ENCODE measurements at regions not wholly inside any gene's neighbourhood (a gene's known extent, or its start where the extent isn't known, plus 50 kb on each side); places are given as distances from the start of the nearest gene placed in this dataset.

- peak; percentile 55 for DNase-seq
These were observed 759.7 kb downstream of the HDGFL1 start for GRCh38 chr6:23329086-23329485.

- no peak for DNase-seq
These were observed 761.3 kb downstream of the HDGFL1 start for GRCh38 chr6:23330632-23331031.

GRCh38 chr6:23334360-23334759, 765.0 kb downstream of the HDGFL1 start:
- DNase-seq = no peak

DNA sequence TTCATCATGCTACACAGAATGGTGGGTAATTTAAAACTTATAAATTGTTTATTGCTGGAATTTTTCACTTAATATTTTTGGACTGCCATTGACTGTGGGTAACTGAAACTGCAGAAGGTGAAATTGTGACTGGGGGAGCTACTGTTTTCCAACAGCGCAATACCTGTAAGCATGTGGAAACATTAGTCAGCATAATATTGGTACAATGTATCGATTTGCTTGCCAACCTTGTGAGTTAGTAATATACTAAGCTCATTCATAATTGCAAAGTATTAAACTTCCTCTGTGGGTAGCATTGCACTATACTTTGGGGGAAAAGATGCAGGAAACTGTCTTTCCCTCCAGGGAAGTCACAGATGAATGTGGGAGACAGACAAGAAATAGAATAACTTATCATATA, 766.5 kb downstream of the HDGFL1 start:
- no peak for DNase-seq

GRCh38 chr6:23339268-23339667, 769.9 kb downstream of the HDGFL1 start:
- no peak for DNase-seq

DNA sequence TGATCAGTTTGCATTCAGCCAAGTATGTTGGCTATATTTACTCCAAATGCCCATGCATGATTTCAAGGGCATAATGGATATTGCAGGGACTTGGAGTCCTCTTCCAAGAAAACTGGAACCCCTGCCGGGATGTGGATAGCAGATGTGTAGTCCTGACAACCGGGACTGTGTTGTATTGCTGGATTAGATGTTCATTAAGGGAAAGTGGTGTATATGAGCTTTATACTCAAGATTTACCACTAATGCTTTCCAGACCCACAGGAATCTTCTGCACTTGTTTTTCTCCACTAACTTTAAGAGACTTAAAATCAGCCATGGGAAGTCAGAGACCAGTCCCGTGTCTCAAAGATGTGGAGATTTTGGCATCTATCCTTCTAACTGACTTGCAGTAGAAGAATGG, 770.9 kb downstream of the HDGFL1 start:
- peak; percentile 0 for DNase-seq

GRCh38 chr6:23343610-23344306, 774.4 kb downstream of the HDGFL1 start:
- no peak for DNase-seq

- no peak for DNase-seq
These were observed 777.8 kb upstream of the NRSN1 start for GRCh38 chr6:23348185-23348584.

GRCh38 chr6:23349521-23350147, 776.4 kb upstream of the NRSN1 start:
- no peak for DNase-seq

DNA sequence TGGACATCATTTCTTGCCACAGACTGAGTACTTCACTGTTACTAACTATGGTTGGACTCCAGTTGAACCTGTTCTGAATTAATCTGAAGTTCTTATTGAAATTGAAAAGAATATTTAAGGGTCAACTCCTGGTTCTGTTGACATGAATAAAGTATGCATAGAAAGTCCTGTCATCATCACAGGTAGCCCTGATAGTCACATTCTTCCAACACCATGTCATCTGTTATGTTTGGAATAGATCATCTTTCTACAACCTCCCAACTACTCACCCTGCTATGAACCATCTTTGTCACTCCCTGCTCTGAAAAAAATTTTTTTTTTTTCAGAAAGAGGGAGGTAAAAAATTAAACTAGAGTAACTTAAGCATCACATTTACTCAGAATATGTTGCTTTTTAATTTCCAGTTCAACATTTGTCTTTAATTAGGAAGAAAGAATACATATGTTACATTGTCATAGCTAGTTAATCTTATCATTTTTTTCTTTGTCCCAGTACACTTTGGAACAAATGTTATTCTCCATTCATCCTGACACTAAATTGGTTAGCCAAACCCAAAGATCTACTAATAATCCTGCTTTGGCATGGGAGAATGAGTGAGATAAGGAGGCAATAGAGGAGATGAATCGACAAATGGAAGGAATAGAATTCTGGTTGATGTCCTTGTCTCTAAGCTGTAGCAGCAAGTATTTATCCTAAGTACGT, 775.1 kb upstream of the NRSN1 start:
- DNase-seq = no peak

GRCh38 chr6:23354004-23354403, 772.0 kb upstream of the NRSN1 start:
- DNase-seq = no peak

- no peak for DNase-seq
These were observed 768.7 kb upstream of the NRSN1 start for GRCh38 chr6:23357185-23357766.

DNA sequence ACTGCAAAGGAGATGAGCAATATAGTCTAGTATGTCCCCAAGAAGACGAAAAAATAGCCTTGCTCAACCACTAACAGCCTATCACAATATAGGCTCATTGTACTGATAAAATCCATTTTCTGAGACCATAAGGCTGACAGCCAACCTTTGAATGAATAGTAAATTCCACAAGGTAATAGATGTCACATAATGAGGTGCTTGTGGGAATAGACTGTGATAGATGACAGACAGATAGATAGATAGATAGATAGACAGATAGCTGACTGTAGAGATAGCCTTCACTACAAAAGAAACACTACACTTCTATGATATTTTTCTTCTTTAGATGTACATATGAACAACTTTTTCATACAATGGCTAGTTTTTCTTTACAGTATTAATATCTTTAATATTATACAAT, 760.3 kb upstream of the NRSN1 start:
- DNase-seq = no peak

DNA sequence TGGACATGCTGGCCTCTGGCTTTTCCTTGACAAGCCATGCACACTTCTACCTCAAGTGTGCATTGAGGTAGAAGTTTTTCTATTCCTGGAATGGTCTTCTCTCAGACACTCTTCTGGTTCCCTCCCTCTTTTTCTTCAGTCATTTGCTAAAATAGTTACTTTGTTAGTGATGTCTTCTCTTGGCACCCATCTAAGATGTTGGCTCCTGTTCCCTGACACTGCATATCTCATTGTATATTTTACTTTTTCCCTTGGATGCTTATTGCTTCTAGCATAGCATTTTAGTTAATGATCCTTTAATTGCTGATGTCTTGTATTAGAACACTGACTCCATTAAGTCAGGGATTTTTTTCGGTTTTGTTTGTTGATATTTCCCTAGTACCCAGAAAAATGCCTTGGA, 758.7 kb upstream of the NRSN1 start:
- DNase-seq = no peak

DNA sequence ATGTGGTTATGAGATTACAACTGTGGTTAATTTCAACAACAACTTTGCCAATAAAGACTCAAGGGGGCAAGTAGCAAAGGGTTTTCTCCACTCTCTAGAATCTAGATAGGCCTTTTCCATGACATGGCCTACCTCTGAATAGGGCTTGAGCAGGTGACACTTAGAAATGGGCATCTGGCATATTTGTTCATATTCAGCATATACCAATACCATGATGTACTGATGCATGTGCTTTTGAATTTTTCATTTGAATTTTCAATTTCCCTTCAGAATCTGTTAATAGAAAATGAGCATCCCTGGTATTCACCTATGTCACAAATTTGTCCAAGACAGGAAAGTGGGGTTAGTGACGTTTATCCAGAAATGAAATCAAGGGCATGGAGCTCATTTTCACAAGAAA, 757.5 kb upstream of the NRSN1 start:
- no peak for DNase-seq

DNA sequence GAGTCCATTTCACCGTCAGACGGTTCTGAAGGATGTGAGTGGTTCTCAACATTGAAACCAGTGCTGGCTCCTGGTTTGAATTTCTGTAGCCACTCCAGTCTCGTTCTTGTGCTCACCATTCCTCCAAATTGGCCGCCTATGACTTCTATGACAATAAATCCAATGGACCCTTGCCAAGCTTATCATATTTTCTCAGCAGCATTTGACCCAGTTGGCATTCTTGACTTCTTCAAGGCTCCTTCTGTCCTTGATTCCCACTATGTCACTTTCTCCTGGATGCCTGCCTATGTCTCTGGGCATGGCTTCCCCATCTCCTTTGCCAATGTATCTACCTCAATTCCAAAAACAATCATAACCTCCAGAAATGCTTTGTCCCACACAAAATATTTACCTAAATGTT, 756.0 kb upstream of the NRSN1 start:
- DNase-seq = no peak

GRCh38 chr6:23371132-23371915, 754.7 kb upstream of the NRSN1 start:
- no peak for DNase-seq

DNA sequence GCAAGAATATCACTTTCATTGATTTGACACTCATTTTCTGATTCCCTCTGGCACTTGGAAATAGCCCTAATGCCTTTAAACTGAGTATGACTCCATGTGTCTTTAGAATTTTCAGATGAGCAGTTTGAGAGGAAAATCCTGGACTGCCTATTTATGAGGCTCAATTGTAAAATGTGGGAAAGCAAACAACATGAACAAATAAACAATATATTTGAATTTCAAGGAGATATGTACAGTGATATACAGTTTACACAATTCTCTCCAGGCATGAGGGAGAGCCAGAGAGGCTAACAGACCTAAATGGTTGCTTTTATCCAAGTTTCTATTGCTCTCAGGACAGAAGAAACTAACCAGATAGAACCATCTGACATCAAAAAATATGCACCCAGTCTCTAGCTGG, 748.2 kb upstream of the NRSN1 start:
- no peak for DNase-seq

GRCh38 chr6:23380465-23380864, 745.5 kb upstream of the NRSN1 start:
- DNase-seq = no peak

DNA sequence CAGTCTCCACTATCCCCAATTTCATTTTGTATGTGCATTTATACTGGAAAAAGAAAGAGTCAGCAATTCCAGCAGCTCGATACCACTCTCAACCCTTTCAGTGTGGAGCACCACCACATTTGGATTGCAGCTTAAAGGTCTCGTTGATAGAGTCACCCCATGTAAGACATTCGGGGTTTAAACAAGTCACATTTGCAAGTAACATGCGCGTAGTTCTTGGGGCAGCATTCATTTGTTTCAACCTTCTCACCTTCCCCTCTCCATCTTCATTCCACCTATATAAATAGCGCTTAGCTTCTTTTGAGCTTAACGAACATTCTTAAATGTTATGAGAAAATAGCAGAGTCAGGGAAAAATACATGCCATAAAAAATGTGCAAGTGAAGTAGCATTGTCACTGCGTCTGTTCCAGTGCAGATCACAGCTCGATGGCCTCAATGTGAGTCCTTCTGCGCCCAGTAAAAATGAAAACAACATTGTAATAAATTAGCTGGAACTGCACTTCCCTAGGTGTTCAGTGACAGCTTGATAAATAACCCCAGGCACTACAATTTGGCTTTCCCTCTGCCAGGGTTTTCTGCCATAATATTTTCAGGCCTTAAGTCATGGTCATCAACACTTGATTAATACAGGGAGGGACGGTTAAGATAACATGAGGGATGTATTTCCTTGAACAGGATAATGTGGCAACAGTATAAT, 737.8 kb upstream of the NRSN1 start:
- DNase-seq = no peak

DNA sequence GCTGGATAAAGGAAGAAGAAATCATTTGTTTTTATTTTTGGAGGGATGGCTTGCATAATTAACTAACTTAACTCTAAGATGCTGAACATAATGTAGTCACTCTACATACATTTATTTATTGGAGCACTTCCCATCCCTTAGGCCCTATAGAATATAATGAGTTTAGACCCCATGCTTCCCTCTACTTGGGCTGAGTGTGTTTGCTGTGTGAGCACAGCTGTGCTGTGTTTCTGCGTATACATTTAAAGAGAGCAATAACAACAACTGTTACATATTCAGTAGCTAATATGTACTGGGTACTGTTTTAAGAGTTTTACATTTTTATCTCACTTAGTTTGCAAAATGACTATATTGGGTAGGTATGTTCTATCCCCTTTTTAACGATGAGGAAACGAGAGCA, 736.6 kb upstream of the NRSN1 start:
- no peak for DNase-seq

- no peak for DNase-seq
These were observed 735.8 kb upstream of the NRSN1 start for GRCh38 chr6:23390221-23390620.

DNA sequence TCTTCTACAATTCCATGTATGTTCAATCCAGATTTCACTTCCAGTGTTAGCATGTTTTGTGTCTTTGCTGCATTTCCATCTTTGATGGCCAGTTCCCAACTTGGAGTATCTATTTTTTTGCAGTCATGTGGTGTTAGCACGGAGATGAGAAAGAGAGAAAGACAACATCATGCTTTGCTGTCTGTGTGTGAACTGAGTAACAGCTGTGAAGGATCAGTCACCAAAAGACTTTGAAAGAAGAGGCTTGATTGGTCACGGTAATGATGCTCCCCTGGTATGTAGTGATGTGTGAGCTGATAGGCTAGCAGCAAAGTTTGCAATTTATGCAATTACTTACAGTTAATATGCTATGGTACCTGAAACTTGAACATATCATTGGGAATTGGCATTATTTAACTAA, 731.3 kb upstream of the NRSN1 start:
- DNase-seq = no peak

All from NCI-H524 treated with DMSO at 0.1 percent for 48 hours (cell line).